ENCODE measurements at regions not wholly inside any gene's neighbourhood (a gene's known extent, or its start where the extent isn't known, plus 50 kb on each side); places are given as distances from the start of the nearest gene placed in this dataset.

DNA sequence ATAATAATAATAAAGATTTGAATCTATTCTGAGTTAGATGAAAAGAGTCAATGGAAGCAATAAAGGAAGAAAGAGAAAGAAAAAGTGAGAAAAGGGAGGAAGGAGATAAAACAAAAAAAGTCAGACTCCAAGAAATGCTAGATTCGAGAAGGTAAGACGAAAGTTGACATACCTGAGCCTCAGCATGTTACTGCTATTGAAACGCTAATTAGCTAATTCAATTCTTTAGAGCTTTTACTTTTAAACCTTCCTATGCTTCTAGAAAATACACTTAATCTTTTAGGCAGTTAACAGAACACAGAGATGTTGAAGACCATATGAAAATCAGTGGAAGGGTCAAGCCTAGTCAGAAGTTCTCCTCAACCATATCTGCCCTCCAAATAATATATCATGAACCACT lies 337.2 kb upstream of the ROBO2 start:
- no peak for DNase-seq

DNA sequence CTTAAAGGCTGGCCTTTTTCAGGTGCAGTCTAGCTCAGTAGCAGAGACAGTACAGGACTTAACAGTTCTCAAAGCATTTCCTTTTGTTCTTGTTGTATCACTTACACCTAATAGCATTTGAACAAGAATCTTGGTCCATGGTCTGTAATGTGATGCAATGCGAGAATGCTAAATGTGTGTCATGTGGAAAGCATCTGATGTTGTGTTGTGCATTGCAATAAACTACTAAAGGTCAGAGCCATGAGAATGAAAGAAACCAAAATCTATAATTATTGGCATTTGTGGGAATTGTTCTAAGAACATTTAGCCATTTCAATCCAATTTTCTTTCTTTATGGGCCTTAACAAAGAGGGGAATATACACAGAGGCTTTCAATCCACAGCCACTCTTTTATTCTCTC lies 324.5 kb upstream of the ROBO2 start:
- no peak for DNase-seq

DNA sequence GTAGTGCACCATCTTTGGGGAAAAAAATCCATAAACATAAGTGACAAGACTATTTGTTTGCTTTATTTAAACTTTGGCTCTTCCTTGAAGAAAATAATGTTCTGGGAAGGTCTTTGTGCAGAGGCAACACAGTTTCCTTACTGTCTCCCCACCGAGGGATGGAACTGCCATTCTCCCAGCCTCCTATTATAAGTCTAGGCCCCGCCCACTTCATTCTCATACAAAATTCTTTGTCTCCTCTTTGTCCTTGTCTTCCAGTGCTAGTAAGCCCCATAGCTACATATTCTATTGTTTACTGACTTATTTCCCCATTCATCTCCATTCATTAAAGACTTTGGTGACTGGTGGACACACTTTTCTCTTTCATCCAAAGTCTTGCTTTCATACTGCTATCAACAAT lies 316.5 kb upstream of the ROBO2 start:
- DNase-seq, result no peak

- DNase-seq, result no peak
Observed at GRCh38 chr3:76724075-76724474, 315.8 kb upstream of the ROBO2 start.

- DNase-seq, result no peak
Observed at GRCh38 chr3:76724706-76725105, 315.2 kb upstream of the ROBO2 start.

- no peak for DNase-seq
Observed at GRCh38 chr3:76726034-76726433, 313.9 kb upstream of the ROBO2 start.

- no peak for DNase-seq
Observed at GRCh38 chr3:76728426-76728825, 311.5 kb upstream of the ROBO2 start.

GRCh38 chr3:76731471-76731870 lies 308.4 kb upstream of the ROBO2 start:
- DNase-seq, result no peak

DNA sequence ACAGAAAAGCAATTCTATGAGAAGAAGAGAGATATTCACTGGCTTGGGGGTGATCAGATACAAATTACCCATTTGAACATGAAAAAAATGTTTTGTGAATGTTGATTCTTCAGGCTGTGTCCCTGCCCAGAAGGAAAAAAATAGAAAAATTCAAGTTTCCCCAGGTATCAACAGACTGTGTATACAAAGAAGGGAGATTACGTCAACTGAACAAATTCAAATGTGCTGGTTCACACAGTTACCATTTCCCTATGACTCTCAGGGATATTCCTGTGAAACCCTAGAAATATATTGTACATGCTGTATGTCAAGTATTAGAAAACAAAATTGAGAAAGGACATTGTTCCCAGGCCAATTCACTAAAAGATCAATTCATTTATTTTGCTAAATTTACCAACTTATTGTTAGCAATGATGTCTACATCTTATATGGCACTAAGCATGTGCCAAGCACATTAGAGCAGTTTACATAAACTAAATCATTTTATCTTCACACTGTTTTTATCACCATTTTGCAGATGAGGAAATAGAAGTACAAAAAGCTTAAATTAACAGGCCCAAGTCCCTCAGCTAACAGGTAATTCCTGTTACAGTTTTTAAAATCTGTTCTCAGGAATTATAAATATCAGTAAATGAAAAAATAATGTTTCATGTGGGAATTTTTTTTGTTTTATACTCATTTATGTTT lies 306.7 kb upstream of the ROBO2 start:
- no peak for DNase-seq

DNA sequence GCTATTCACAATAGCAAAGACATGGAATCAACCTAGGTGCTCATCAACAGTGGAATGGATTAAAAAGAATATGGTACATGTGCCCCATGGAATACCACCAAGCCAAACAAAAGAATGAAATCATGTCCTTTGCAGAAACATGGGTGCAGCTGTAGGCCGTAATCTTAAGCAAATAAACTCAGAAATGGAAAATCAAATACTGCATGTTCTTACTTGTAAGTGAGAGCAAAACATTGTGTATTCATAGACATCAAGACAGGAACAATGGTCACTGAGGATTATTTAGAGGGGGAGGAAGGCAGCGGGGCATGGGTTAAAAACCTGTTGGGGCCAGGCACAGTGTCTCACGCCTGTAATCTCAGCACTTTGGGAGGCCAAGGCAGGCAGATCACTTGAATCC lies 304.7 kb upstream of the ROBO2 start:
- DNase-seq, result no peak

DNA sequence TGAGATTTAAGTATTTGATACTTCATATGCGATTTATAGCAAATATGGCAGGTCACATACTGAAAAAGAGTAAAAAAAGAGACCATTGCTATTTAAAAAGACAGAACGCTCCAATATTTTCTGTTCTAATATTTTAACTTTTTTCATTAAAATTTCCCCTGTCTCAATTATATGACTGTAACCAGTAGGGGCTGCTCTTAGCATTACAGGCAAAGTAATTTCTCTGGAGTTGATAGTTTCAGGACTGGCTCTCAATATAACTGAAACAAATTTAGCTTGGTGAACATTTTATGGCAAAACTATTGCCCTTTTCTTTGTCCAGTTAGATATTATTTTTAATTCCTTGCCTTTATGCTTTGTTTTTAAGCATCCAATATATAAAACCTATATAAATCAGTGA lies 286.3 kb upstream of the ROBO2 start:
- no peak for DNase-seq

DNA sequence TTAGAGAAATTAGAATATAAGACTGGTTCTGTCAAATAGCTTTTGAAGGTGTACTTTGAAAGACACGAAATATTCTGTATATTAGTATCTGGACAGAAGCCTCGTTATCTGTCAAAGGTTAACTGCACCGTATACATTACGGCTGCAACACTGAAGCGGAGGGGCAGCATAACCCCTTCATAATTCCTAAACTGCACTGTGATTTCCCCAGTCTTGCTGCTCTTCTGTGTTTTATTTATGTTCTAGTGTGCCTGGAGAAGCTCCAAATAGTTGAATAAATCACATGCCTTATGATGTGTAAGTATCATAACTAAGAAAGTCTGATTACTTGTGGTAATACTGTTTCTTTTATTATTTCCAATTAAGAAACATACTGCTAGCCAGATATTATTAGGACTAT lies 285.7 kb upstream of the ROBO2 start:
- DNase-seq, result no peak

DNA sequence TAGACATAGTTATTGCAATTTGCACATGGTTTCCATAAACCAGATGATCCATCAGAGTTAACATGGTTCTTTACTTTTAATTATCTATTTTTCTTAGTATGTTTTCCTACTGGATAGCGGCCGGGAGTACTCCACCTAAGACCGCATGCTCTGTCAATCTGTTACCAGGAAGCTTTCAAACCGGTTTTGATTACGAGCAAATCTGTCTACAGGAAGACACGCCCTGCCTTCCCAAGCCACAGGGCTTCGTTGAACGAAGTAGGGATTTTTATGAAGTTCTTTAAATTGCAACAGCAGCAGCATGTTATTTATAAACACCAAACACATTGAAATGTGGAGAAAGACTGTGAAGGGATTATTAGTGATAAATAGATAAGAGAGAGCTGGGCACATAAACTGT lies 283.3 kb upstream of the ROBO2 start:
- no peak for DNase-seq

GRCh38 chr3:76760336-76760735 lies 279.6 kb upstream of the ROBO2 start:
- no peak for DNase-seq

- no peak for DNase-seq
Observed at GRCh38 chr3:76765511-76765910, 274.4 kb upstream of the ROBO2 start.

DNA sequence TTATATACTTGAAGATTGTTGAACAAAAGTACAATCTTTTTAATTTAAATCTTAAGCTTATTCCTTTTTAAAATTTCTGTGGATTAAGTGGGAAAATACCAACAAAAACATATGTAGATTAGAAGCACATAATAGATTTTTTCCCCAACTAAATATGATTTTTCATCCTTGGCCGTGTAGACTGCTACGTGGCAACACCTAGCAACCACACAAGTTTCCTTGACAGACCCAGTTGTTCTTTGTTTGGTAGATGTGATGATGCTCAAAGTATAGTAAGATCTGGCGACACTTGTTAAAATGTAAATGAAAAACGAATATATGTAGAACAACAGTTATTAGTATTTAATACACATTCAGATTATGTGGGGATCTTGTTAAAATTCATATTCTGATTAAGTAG lies 271.0 kb upstream of the ROBO2 start:
- no peak for DNase-seq

DNA sequence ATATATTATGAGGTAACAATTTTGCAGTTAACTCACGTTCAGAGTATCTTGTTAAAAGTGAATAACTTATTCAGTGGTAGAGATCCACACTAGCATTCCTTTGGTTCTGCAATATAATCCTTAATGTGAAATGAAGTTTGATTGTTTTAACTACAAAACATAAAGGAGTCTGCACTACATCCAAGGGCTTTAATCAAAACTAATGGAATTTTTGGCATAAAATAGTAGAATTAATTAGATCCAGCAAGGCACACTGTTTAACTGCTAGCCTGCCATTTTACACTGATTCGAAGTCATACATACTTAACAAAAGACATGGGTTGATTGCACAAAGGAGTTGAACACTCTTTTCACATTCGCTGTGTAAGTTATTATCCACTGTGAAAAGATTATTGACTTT lies 263.0 kb upstream of the ROBO2 start:
- DNase-seq, result no peak

- DNase-seq, result no peak
Observed at GRCh38 chr3:76788206-76788605, 251.7 kb upstream of the ROBO2 start.

- DNase-seq, result no peak
Observed at GRCh38 chr3:76789237-76789636, 250.7 kb upstream of the ROBO2 start.

- no peak for DNase-seq
Observed at GRCh38 chr3:76811418-76811817, 228.5 kb upstream of the ROBO2 start.

DNA sequence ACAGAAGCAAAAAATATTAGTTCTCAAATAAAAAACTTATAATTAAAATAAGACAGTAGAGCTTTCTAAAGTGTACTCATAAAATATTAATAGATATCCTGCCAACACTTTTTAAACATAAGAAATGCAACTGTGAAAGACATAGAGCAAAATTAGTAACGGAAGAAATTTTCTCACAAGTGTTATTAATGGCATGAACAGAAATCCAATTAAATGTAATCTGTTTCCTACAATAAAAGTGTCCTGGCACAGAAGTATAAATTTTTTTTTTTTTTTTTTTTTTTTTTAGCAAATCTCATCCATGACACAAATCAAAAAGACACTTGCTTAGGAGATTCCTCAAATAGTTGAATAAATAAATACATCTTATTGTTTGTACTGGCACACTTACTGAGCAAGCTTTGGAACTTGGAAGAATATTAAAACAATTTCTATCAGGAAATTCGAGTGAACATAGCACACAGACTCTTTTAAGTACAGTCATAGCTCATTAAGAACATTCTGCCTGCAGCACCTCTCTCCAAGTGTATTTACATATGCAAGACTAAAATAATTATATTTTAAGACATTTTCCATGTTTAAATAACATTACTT lies 227.2 kb upstream of the ROBO2 start:
- no peak for DNase-seq

- no peak for DNase-seq
Observed at GRCh38 chr3:76815561-76815960, 224.3 kb upstream of the ROBO2 start.

DNA sequence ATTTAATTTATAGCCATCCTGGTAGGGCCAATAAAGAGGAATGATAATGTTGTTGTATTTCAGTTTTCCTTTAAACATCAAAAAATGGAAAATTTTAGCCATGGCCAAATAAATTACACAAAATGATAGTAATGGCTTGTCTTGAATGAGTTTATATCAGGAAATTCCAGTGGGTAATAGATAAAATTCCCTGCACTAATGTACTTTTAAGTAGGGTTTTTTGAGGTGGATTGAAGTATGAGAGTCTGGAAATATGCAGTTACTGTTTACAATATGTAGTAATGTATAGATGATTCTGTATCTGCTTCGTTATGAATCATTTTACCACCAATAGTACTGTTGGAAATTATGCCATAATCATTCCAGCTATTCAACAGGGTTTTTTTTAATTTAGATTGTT lies 219.4 kb upstream of the ROBO2 start:
- no peak for DNase-seq

- no peak for DNase-seq
Observed at GRCh38 chr3:76824658-76825240, 215.2 kb upstream of the ROBO2 start.

GRCh38 chr3:76826861-76827260 lies 213.0 kb upstream of the ROBO2 start:
- DNase-seq, result no peak
